HG03521 (cell line): ENCODE measurements at regions not wholly inside any gene's neighbourhood (a gene's known extent, or its start where the extent isn't known, plus 50 kb on each side); places are given as distances from the start of the nearest gene placed in this dataset.
"Not testable (repeated sequence)": the region's sequence is repeated elsewhere in the genome, so short reads cannot be mapped to it uniquely, and the experiment has no call there.

Source experiments
- ATAC-seq: cut with Tn5 transposase; IDR thresholded peaks from one replicate; pipeline ENCODE4 v1.9.1; 2021; ENCODE audit warnings: mild to moderate bottlenecking, moderate library complexity; ENCODE audit not compliant: unreplicated experiment

DNA sequence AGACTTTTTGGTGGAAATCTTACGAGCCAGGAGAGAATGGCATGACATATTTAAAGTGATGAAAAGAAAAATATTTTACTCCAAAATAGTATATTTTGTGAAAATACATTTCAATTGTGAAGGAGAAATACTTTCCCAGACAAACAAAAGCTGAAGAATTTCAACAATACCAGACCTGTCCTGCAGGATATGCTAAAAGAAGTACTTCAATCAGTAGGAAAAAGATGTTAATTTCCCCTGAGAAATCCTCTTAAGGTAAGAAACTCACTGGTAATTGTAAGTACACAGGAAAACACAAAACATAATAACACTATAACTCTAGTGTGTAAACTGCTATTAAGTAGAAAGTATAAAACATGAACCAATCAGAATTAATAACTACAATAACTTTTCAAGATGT lies 341.8 kb upstream of the GJE1 start:
- ATAC-seq = no peak

DNA sequence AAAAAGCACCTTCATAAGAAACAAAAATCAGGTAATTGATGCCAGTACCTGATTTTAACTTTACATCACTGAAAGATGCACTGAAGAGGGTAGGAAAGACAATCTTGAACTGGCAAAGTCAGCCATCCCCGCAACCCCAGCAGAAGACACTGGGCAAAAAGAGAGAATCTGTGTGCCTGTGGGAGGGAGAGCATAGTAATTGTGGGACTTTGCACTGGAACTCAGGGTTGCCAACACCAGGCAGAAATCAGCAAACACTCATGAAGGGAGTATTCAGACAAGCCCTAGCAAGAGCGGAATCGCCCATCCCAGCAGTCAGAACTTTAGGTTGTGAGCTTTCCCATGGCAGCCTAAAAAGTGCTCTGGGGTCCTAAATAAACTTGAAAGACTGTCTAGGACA lies 344.6 kb upstream of the GJE1 start:
- ATAC-seq = no peak

DNA sequence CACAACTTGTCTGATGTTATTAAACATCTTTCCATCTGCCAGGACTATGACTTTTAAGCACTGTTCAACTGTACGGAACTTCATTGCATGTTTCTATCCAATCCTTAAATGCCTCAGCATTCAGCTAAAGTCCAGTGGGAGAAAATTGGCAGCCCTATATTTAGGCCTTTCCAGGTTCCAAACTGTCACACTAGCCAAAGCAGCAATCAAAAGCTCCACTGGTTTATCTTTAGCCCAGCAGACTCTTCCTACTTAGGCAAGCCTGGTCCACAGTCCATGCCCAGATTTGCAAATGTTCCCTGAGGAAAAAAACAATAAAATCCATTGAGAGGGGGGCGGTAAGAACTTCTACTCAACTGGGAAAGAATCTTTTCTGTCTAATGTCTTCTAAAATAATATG lies 349.1 kb upstream of the GJE1 start:
- no peak for ATAC-seq

DNA sequence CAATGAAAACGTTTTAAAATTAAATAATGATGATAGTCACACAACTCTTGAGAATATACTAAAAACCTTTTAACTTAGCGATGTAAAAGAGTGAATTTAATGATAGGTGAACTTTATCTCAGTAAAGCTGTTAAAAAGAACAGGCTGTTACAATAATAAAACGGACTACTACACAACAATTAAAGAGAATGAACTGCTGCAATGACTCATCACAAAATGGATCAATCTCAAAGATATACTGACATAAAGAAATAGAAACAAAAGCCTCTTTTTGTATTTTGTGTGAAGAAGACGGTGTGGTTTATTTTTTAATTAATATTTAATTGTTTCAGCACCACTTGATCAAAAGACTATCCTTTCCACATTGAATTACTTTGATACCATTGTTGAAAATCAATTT lies 352.4 kb upstream of the GJE1 start:
- ATAC-seq = no peak

DNA sequence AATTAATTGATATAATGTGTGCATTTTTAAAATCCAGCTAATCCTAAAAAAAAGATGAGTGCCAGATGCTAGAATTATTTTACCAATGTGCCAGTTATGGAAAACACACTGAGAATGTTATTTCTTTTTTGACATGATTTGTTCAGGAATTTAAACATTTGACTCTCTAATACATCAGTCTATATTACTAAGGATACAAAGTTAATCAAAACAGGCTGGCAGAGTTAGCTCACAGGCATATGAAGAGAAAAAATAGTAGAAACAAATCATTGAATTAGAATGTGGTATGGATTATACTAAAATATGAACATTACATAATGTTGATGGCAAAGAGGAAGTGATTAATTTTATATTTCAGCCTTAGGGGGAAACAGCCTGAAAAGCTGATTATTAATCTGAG lies 368.3 kb upstream of the GJE1 start:
- no peak for ATAC-seq

DNA sequence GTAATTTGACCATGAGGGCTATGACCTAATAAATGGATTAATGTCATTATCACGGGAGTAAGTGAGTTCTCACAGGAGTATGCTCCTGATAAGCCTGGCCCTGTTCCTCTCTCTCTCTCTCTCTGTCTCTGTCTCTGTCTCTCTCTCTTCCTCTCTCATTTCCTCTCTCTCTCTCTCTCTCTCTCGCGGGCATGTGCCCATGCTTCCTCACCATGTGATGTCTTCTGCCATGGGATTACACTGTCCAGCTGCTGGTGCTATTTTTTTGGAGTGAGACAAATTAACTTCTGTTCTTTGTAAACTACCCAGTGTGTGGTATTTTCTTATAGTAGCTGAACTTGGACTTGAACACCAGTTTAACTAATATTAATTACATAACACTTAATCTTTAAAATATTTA lies 374.3 kb upstream of the GJE1 start:
- ATAC-seq = no peak

DNA sequence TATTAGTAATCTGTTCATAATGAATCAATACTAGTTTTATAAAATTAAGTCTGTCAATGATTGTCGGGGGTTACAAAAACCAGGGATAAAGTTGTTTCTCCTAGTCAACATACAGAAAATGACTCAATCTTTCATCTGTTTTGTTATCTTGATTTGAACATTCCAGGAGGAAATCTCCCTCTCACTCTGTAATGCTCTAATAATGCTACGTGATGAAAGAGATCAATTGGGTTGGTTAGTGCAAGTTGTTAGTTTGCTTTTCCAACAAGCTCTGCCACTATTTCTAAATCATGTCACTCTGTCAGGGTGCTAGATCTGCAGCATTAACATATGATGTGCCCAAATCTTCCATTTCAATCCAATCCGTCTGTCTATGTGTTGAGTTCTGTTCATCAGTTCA lies 379.5 kb upstream of the GJE1 start:
- ATAC-seq = no peak

DNA sequence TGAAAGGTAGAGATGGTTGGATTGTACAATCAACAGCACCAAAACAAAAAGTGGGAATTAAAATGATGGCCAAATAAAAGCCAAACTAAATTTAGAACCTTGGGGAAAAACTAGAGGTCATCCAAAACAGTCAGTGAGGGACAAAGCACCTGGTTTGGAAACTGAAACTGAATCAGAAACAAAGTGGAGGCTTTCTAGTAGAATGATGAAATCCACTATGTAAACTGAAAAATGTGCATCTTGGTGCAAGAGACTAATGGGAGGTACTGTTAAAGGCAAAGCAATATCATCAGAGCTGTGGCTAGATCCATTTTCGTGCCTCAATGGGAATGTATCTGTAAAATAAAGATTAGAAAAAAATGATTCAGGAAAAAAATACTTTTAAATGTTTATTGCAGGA lies 380.0 kb upstream of the GJE1 start:
- no peak for ATAC-seq

DNA sequence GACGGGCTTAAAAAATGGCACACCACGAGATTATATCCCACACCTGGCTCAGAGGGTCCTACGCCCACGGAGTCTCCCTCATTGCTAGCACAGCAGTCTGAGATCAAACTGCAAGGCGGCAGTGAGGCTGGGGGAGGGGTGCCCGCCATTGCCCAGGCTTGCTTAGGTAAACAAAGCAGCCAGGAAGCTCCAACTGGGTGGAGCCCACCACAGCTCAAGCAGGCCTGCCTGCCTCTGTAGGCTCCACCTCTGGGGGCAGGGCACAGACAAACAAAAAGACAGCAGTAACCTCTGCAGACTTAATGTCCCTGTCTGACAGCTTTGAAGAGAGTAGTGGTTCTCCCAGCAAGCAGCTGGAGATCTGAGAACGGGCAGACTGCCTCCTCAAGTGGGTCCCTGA lies 386.4 kb upstream of the GJE1 start:
- ATAC-seq = not testable (repeated sequence)

DNA sequence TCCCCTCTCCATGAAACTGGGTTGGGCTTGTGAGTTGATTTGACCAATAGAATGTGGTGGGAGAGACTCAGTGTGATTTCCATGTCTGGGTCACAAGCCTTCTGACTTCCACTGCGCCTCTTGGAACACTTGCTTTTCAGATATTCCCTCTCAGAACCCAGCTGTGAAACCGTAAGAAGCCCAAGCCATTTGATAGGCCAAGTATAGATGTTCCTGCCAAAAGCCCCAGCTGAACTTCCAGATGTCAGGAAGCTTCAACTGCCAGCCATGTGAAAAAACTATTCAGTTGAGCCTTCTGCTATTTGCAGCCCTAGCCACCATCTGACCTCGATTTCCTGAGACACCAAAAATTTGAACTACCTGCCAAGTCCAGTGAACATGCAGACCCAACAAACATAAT lies 387.8 kb upstream of the GJE1 start:
- ATAC-seq = no peak

DNA sequence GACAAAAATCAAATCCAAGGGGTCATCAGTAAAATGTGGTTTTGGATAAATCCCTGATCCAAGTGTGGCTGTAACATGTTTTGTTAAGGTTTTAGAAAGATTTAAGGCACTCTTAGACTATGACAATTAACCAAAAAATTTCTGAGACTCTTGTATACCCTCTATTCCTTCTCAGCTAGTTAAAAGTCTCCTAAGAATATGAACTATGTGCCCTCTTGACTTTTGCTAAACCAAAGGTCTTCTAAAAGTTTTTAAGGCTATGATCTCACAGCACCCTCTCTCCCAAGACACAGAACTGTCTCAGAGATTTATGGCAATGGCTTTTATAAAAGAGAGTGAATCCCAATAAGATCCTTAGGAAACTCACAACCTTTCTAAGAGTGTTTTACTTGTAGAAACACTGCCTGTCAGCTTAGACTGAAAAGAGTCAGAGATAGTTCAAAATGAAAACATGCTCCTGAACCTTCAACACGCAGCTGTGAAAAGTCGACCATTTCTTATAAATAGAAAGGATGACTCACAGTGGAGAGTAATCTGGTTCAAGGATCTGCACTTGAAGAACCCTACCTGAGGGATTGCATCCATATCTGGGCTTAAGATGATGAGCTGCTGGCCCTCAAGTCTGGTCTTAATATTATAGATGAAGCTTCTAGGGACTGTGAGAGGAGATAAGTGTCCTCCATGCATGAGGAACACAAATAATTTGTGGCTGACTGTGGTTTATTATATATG lies 388.4 kb upstream of the GJE1 start:
- no peak for ATAC-seq

DNA sequence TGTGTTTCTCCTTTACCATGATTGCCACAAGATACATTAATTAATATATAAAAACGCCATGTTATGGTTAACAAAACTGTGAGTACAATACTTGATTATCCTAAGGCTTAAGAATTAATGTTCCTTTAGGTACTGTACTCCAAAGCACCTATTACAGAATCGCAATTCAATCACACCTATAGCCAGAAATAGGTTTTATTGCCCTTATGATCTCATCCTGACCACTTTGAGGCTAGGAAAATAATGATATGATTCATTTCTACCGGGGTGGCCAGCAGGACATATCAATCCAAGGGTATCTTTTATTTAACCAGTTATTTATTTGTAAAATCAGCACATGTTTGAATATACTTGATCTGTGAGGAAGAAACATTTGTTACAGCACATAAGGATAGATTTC lies 396.6 kb upstream of the GJE1 start:
- no peak for ATAC-seq

DNA sequence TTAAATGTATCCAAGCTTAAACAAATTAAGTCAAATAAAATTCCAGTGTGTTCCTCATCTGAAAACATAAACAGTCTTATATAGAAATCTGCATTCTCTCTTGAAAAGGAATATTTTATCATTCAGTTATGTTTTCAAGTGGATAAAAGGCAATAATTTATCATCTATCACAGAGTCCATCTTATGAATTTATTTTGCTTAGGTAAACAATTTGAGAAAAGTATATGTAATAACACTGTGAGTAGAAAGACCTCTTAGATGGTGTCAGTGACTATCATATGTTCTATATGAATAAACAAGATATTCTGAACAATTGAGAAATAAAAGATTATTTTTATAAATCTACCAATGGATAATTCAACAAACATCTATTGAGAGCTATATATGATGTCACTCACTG lies 397.6 kb upstream of the GJE1 start:
- ATAC-seq = no peak

DNA sequence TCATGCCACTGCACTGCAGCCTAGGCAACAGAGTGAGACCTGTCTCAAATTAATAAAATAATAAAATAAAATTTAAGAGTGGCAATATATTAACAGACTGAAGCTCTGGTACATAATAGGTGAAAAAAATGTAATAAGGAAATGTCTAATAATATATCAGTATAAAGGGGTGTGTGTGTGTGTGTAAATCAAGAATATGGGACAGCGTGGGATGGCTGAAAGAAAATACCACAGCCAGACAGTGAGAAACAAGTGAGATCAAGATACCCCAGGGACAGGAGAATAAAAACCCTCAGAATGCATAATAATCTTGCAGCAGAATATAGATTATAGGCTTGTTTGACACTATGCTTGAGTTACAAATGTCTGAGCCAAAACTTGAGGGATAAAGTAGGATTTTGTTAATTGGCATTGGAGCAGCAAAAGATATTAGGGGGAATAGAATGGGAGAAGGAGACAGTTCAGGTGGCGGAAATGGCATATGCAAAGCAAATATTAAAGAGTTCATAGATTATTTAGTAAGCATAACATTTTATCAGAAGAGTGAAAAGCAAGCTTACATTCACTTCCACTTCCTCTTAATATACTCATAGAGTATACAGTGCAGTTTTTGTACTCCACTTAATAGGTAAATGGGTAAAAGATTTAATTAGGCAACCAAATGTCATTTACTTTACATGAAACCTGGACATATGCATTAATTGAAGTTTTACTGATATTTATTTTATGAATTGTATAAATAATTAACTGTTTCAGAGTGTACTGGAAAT lies 398.5 kb upstream of the GJE1 start:
- ATAC-seq = no peak

DNA sequence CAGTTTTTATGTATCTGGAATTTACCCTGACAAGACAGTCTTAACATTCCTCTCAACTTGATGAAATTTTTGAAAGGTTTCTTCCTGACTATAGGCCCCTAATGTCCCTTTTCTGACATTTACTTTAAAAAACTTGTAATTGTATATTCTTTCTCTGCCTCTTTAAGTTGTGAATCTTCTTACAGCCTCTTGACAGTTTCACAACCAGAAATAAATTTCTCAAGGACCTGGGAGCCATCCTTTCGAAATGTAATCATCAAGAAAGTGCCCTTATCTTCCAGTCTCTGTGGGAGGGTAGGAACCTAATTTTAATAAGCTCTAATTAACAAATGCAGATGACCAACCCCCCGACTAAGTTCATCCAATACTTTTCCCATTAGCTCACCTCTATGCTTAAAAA lies 403.6 kb upstream of the GJE1 start:
- no peak for ATAC-seq

DNA sequence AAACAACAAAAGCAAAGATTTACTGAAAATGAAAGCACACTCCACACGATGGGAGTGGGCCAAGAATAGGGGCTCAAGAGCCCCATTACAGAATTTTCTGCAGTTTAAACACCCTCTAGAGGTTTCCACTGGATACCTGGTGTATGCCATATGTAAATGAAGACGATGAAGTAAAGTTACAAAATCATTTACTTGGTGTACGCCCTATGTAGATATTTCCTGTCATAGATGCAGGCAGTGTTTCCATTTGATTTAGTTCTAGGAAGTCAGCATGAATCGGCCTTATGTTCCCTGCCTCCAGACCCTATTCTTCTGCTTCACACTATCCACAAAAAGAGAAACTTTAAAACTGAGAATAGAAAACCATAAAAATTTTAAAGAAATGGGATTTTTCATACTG lies 404.4 kb upstream of the GJE1 start:
- ATAC-seq = no peak

DNA sequence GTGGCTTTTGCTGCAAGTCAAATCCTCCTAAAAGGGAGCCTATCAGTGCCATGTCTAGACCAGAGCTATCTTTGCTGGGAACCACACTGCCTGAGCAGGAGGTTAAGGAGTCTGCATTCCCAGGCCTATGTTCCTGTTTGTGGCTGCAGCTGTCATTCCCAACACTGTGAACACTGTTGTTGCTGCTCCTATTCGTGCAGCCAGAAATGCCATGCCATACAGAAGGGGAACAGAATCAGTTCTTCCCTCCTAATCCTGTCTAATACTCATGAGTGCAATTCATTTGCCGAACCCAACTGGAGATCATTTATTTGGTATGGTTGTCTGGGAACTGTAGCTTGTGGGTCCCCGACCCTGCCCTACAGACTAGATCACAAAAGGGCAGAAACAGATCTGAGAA lies 406.5 kb upstream of the GJE1 start:
- no peak for ATAC-seq

DNA sequence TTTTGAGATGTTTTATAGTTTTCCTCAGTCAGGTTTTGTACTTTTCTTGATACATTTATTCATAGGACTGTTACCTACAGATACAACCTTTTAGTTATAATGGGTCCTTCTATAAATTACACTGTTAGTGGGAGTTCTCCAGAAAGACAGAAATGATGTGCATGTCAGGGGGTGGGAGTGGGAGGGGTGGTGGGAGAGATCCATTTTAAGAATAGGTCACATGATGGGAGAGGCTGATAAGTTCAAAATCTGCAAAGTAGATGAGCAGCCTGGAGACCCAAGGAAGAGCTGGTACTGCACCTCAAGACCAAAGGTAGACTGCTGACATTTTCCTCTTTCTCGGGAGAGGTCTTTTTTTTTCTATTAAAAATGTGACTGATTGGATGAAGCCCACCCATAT lies 408.0 kb upstream of the GJE1 start:
- no peak for ATAC-seq

DNA sequence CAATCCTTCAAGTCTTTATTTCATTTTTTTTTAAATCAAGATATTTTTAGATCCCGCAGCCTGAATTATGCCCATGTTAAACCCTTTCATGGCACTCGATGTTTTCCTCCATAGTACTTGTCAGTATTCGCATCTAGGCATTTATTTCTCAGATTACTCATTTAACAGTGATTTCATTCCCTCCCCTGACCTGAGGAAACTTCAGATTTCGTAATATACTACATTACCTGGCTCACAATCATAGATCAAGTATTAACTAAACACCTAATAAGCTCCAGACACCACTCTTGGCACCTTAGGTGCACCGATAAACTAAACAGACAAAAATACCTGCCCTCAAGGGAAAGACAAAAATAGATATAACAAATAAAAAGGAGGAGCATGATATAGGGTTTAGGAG lies 413.2 kb upstream of the GJE1 start:
- ATAC-seq = no peak

DNA sequence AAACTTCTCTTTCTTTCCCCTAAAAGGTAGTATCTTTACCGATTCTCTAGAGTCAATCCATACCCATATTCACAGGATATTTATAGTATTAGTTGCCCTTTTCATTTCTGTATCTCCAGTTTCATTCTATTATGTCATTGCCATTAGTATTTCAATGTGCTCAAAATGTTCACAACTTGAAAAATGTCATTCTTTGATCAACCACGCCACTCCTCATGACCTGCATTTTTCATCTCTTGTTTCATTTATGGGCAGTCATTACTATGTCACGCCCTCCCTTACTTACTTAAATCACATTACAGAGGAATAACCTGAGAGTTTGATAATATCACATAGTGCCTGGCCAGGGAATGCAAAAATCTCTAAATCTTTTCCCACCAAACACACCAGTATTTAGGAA lies 427.3 kb upstream of the GJE1 start:
- no peak for ATAC-seq

DNA sequence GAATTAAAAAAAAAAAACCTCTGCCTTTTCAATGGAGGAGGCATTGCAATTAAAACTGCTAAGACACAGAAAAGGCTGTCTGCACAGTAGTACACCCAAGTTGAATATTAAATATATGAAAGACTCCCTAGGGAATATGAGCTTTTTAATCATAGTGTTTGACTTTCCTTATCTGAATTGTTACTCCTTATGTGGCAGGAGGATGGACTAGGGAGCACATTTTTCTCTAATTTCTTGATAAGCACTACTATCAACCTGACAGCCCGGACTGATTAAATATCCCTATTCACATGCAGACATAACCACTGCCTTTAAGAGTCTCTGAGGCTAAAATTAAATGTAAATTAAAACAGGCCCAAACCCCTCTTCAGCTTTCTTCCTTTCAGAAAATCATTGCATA lies 428.6 kb upstream of the GJE1 start:
- no peak for ATAC-seq

DNA sequence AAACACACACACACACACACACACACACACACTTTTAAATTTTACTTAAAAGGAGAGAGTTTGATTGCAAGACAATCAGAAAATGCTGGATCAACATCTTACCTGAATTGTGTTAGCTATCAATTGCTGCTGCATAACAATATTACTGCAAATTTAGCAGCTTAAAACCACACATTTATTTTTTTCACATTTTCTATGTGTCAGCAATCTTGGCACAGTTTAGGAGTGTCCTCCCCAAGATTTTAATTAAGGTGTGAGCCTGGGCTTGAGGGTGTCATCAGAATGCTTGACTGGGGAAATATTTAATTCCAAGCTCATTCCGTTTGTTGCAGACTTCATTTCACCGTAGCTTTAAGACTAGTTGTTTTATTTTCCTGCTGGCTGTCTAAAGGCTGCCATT lies 431.0 kb upstream of the GJE1 start:
- no peak for ATAC-seq

DNA sequence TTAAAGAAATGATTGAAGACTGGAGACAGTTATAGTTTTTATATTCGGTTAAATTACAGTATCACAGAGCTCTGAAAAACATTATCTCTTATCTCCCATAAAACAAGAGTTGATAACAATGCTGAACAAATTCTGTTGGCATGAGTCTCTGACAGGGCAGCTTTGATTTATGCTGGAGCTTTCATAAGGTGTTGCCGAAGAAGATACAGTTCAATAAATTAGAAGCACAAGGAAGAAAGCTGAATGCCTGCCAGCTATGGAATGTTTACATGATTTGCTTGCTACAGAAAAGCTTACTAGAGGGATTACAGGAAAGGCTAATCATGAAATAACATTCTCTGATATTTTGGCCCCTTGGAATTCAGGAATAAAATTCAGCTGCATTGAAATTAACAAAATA lies 431.9 kb upstream of the GJE1 start:
- ATAC-seq = no peak
